DOHH2 (cell line): ENCODE measurements at regions not wholly inside any gene's neighbourhood (a gene's known extent, or its start where the extent isn't known, plus 50 kb on each side); places are given as distances from the start of the nearest gene placed in this dataset.

Experiments
- EZH2phosphoT487 ChIP-seq: fragments of 200-600 bp; sonication (generic); IDR thresholded peaks from 2 replicates; pipeline ENCODE4 v1.6.1; 2017; ENCODE audit warnings: borderline replicate concordance, mild to moderate bottlenecking, antibody characterized with exemption, low read length, moderate library complexity, mixed read lengths
- TF ChIP-seq, protein P1 (sequence below): fragments of 200-600 bp; sonication (generic); IDR thresholded peaks from one replicate; pipeline ENCODE4 v1.5.1; 2014; ENCODE audit warnings: antibody characterized with exemption, mild to moderate bottlenecking, low read depth, low read length; ENCODE audit not compliant: poor library complexity, severe bottlenecking

DNA sequence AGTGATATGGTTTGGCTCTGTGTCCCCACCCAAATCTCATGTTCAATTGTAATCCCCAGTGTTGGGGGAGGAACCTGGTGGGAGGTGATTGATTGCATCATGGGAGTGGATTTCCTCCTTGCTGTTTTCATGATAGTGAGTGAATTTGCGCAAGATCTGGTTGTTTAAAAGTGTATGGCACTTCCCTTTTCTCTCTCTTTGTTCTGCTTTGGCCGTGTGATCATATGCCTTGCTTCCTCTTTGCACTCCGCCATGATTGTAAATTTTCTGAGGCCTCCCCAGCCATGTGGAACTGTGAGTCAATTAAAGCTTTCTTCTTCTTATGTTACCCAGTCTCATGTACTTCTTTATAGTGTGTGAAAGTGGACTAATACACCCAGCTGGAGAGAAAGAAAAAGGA, 113.0 kb upstream of the AADAT start:
- TF ChIP-seq, protein P1, sequence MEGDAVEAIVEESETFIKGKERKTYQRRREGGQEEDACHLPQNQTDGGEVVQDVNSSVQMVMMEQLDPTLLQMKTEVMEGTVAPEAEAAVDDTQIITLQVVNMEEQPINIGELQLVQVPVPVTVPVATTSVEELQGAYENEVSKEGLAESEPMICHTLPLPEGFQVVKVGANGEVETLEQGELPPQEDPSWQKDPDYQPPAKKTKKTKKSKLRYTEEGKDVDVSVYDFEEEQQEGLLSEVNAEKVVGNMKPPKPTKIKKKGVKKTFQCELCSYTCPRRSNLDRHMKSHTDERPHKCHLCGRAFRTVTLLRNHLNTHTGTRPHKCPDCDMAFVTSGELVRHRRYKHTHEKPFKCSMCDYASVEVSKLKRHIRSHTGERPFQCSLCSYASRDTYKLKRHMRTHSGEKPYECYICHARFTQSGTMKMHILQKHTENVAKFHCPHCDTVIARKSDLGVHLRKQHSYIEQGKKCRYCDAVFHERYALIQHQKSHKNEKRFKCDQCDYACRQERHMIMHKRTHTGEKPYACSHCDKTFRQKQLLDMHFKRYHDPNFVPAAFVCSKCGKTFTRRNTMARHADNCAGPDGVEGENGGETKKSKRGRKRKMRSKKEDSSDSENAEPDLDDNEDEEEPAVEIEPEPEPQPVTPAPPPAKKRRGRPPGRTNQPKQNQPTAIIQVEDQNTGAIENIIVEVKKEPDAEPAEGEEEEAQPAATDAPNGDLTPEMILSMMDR: no peak
- TF ChIP-seq EZH2phosphoT487: no peak
